Uterus (tissue), 3 donors: ENCODE measurements at regions not wholly inside any gene's neighbourhood (a gene's known extent, or its start where the extent isn't known, plus 50 kb on each side); places are given as distances from the start of the nearest gene placed in this dataset.

Experiments used
- DNase-seq, 2 donors: peaks; one replicate each; pipeline ENCODE4 v3.0.0-alpha.2; 2019 to 2020
- H3K27ac ChIP-seq, 2 donors: fragments of 200-600 bp; sonication (generic); 1 replicate in 1 of 2; 2 replicates in 1 of 2; pipeline ENCODE4 v1.5.1; 2016 to 2018
- H3K27me3 ChIP-seq, 2 donors: fragments of 200-600 bp; sonication (generic); one replicate each; pipeline ENCODE4 v1.5.1; 2018 to 2019; ENCODE audit warnings: control low read depth in 1 of 2
- H3K36me3 ChIP-seq, 2 donors: fragments of 200-600 bp; sonication (generic); one replicate each; pipeline ENCODE4 v1.5.1; 2019; ENCODE audit warnings: control low read depth in 1 of 2
- H3K4me1 ChIP-seq, 2 donors: fragments of 200-600 bp; sonication (generic); one replicate each; pipeline ENCODE4 v1.5.1; 2018 to 2019; ENCODE audit warnings: control low read depth in 1 of 2
- H3K4me3 ChIP-seq, 2 donors: fragments of 200-600 bp; sonication (generic); 1 replicate in 1 of 2; 2 replicates in 1 of 2; pipeline ENCODE4 v1.5.1; 2018 to 2019; ENCODE audit warnings: mild to moderate bottlenecking in 1 of 2
- H3K9me3 ChIP-seq, 2 donors: fragments of 200-600 bp; sonication (generic); one replicate each; pipeline ENCODE4 v1.5.1; 2019; ENCODE audit warnings: control low read depth in 1 of 2
- CTCF ChIP-seq, 4 experiments: fragments of 200-600 bp in 2 of 4; fragments of 450-650 bp in 2 of 4; sonication (generic) in 2 of 4; IDR thresholded peaks; one replicate each; pipeline ENCODE4 v1.5.1; 2016 to 2019; ENCODE audit warnings: antibody characterized with exemption in 4 of 4, mild to moderate bottlenecking in 2 of 4, moderate library complexity in 1 of 4
- POLR2A ChIP-seq, 2 donors: fragments of 450-650 bp; IDR thresholded peaks; one replicate each; pipeline ENCODE4 v1.6.1; 2016; ENCODE audit warnings: antibody characterized with exemption in 2 of 2, mild to moderate bottlenecking in 1 of 2, moderate library complexity in 1 of 2
- intact Hi-C: fragments of 100-400 bp; cut with DNase I; formaldehyde crosslinking; loops from one replicate; pipeline ENCODE4 v1.15.1; 2023; ENCODE audit warnings: low total_unique reads
- donor health status: DM: yes; HTN: yes; CAD: no.

GRCh38 chr10:52659085-52659484 is 113.5 kb downstream of the MBL2 start:
- no peak for DNase-seq
- Histone ChIP-seq H3K27ac (no peak overlapping the region), H3K36me3 (no peaks in the 10 kb centered on the region), H3K27me3 (no peaks in the 10 kb centered on the region), H3K9me3 (no peaks in the 10 kb centered on the region), H3K4me1 (no peaks in the 10 kb centered on the region), H3K4me3 (no peak overlapping the region)
- intact Hi-C loops = no loop called here
- TF ChIP-seq CTCF (IDR thresholded peaks at IDR 0.05) = no peak

GRCh38 chr10:52662256-52662655 is 110.3 kb downstream of the MBL2 start:
- no peaks in the 10 kb centered on the region for H3K27me3 ChIP-seq
- no peak overlapping the region for H3K27ac ChIP-seq
- no peak for DNase-seq
- intact Hi-C loops = no loop called here
- TF ChIP-seq POLR2A (IDR thresholded peaks at IDR 0.05) (no peak), CTCF (IDR thresholded peaks at IDR 0.05) (no peak)
- H3K36me3 ChIP-seq = no peaks in the 10 kb centered on the region
- no peaks in the 10 kb centered on the region for H3K9me3 ChIP-seq
- H3K4me1 ChIP-seq = no peaks in the 10 kb centered on the region
- H3K4me3 ChIP-seq = no peak overlapping the region

GRCh38 chr10:52663161-52663560 is 109.4 kb downstream of the MBL2 start:
- TF ChIP-seq POLR2A (IDR thresholded peaks at IDR 0.05) = no peak
- TF ChIP-seq CTCF (IDR thresholded peaks at IDR 0.05) = no peak
- Histone ChIP-seq H3K27ac (no peak overlapping the region), H3K4me1 (no peaks in the 10 kb centered on the region), H3K36me3 (no peaks in the 10 kb centered on the region), H3K9me3 (no peaks in the 10 kb centered on the region), H3K27me3 (no peaks in the 10 kb centered on the region), H3K4me3 (no peak overlapping the region)
- no peak for DNase-seq
- intact Hi-C loops = no loop called here

- Histone ChIP-seq H3K27ac (no peak overlapping the region), H3K36me3 (no peaks in the 10 kb centered on the region), H3K4me3 (no peak overlapping the region), H3K9me3 (no peaks in the 10 kb centered on the region), H3K27me3 (no peaks in the 10 kb centered on the region), H3K4me1 (no peaks in the 10 kb centered on the region)
- intact Hi-C loops = no loop called here
- no peak for DNase-seq
- no peak for TF ChIP-seq CTCF (IDR thresholded peaks at IDR 0.05)
- no peak for TF ChIP-seq POLR2A (IDR thresholded peaks at IDR 0.05)
These were observed 108.0 kb downstream of the MBL2 start for GRCh38 chr10:52664629-52665028.

- TF ChIP-seq POLR2A (IDR thresholded peaks at IDR 0.05) = no peak
These were observed 106.8 kb downstream of the MBL2 start for GRCh38 chr10:52665821-52666220.

GRCh38 chr10:52666931-52667330 is 105.7 kb downstream of the MBL2 start:
- intact Hi-C loops = no loop called here
- DNase-seq = no peak
- TF ChIP-seq POLR2A (IDR thresholded peaks at IDR 0.05) (no peak), CTCF (IDR thresholded peaks at IDR 0.05) (no peak)
- Histone ChIP-seq H3K36me3 (no peaks in the 10 kb centered on the region), H3K27me3 (no peaks in the 10 kb centered on the region), H3K9me3 (no peaks in the 10 kb centered on the region), H3K4me3 (no peak overlapping the region), H3K4me1 (no peaks in the 10 kb centered on the region), H3K27ac (no peak overlapping the region)

More at GRCh38 chr10:52665821-52666220, 106.8 kb downstream of the MBL2 start:
- Histone ChIP-seq H3K27ac (no peak overlapping the region), H3K4me3 (no peak overlapping the region), H3K27me3 (no peaks in the 10 kb centered on the region), H3K36me3 (no peaks in the 10 kb centered on the region), H3K4me1 (no peaks in the 10 kb centered on the region), H3K9me3 (no peaks in the 10 kb centered on the region)
- intact Hi-C loops = no loop called here
- no peak for DNase-seq
